Keratinocyte (primary cell): ENCODE measurements at regions not wholly inside any gene's neighbourhood (a gene's known extent, or its start where the extent isn't known, plus 50 kb on each side); places are given as distances from the start of the nearest gene placed in this dataset.

ENCODE experiments used
- DNase-seq: peaks from one replicate; pipeline ENCODE4 v3.0.0-alpha.2; 2011; ENCODE audit warnings: low read depth, missing footprints, low spot score
- FAIRE-seq: peaks from 2 replicates; lab custom pipeline; 2011; peaks lifted over from hg19 to GRCh38; lab: Jason Lieb, UNC
- H2AFZ ChIP-seq: 2 replicates; pipeline ENCODE4 v1.6.0; 2012; ENCODE audit warnings: low read length, control low read depth, inconsistent platforms; ENCODE audit not compliant: control insufficient read depth
- H3K27ac ChIP-seq: 2 replicates; pipeline ENCODE4 v1.5.1; 2011; ENCODE audit warnings: low read length; ENCODE audit not compliant: control insufficient read depth, insufficient read depth
- H3K27me3 ChIP-seq: 3 replicates; pipeline ENCODE4 v1.6.0; 2011; ENCODE audit warnings: low read length; ENCODE audit not compliant: control insufficient read depth, insufficient read depth; ENCODE audit errors: extremely low read depth
- H3K36me3 ChIP-seq, 2 experiments: 2 replicates in 1 of 2; 3 replicates in 1 of 2; pipeline ENCODE4 v1.5.1; 2011; ENCODE audit warnings: low read length in 2 of 2, mild to moderate bottlenecking in 1 of 2; ENCODE audit not compliant: control insufficient read depth in 2 of 2, insufficient read depth in 2 of 2; ENCODE audit errors: extremely low read depth in 1 of 2
- H3K4me1 ChIP-seq: 3 replicates; pipeline ENCODE4 v1.5.1; 2011; ENCODE audit warnings: low read length; ENCODE audit not compliant: control insufficient read depth, insufficient read depth; ENCODE audit errors: extremely low read depth
- H3K4me2 ChIP-seq: 3 replicates; pipeline ENCODE4 v1.6.0; 2011; ENCODE audit warnings: low read depth, low read length; ENCODE audit not compliant: control insufficient read depth, insufficient read depth; ENCODE audit errors: extremely low read depth
- H3K4me3 ChIP-seq, 3 experiments: fragments of 200-600 bp in 1 of 3; sonication (generic) in 1 of 3; 2 replicates in 2 of 3; 3 replicates in 1 of 3; pipeline ENCODE4 v1.5.1; 2011 to 2016; ENCODE audit warnings: low read length in 3 of 3, mild to moderate bottlenecking in 3 of 3, control low read depth in 2 of 3, inconsistent platforms in 1 of 3, low read depth in 1 of 3, mixed read lengths in 1 of 3, mixed run types in 1 of 3, moderate library complexity in 1 of 3; ENCODE audit not compliant: control insufficient read depth in 2 of 3, insufficient read depth in 2 of 3; ENCODE audit errors: extremely low read depth in 1 of 3
- H3K79me2 ChIP-seq: 2 replicates; pipeline ENCODE4 v1.6.0; 2012; ENCODE audit warnings: low read length; ENCODE audit not compliant: control insufficient read depth, insufficient read depth
- H3K9ac ChIP-seq: 3 replicates; pipeline ENCODE4 v1.6.0; 2011; ENCODE audit warnings: low read length; ENCODE audit not compliant: control insufficient read depth, insufficient read depth; ENCODE audit errors: extremely low read depth
- H3K9me1 ChIP-seq: 3 replicates; pipeline ENCODE4 v1.6.0; 2011; ENCODE audit warnings: low read length; ENCODE audit not compliant: control insufficient read depth, insufficient read depth; ENCODE audit errors: extremely low read depth
- H3K9me3 ChIP-seq: 2 replicates; pipeline ENCODE4 v1.5.1; 2012; ENCODE audit warnings: low read depth, low read length; ENCODE audit not compliant: control insufficient read depth
- H4K20me1 ChIP-seq: 3 replicates; pipeline ENCODE4 v1.6.0; 2011; ENCODE audit warnings: low read length; ENCODE audit not compliant: control insufficient read depth, insufficient read depth; ENCODE audit errors: extremely low read depth
- CTCF ChIP-seq, 3 experiments: IDR thresholded peaks in 1 of 3; conservative IDR thresholded peaks in 1 of 3; optimal IDR thresholded peaks in 1 of 3; 2 replicates in 2 of 3; 3 replicates in 1 of 3; pipeline versions ENCODE3 to v1.5.1; 2011; ENCODE audit warnings: low read length in 3 of 3, mild to moderate bottlenecking in 3 of 3, moderate library complexity in 2 of 3, control low read depth in 1 of 3, inconsistent platforms in 1 of 3; ENCODE audit not compliant: insufficient read depth in 2 of 3; ENCODE audit errors: extremely low read depth in 1 of 3
- EZH2 ChIP-seq: IDR thresholded peaks from one replicate; pipeline ENCODE4 v1.6.1; 2012; ENCODE audit warnings: inconsistent platforms, mild to moderate bottlenecking, low read length, moderate library complexity
- dilution Hi-C: fragments of 300-500 bp; cut with MboI; formaldehyde crosslinking; loops from one replicate; pipeline ENCODE4 v1.7.0; 2020; ENCODE audit warnings: low sequenced_read_pairs; ENCODE audit not compliant: extremely low pct_ligation_motif_present

- Histone ChIP-seq H3K9me3 (no peaks in the 10 kb centered on the region), H3K27me3 (no peaks in the 10 kb centered on the region), H3K79me2 (no peaks in the 10 kb centered on the region), H2AFZ (no peak overlapping the region), H3K9ac (no peak overlapping the region), H4K20me1 (no peaks in the 10 kb centered on the region), H3K4me2 (no peak overlapping the region), H3K36me3 (no peaks in the 10 kb centered on the region), H3K27ac (no peak overlapping the region), H3K4me3 (no peak overlapping the region), H3K4me1 (no peaks in the 10 kb centered on the region), H3K9me1 (no peaks in the 10 kb centered on the region)
- TF ChIP-seq CTCF (optimal IDR thresholded peaks at IDR 0.05 in 1 of 3, IDR thresholded peaks at IDR 0.05 in 1 of 3, conservative IDR thresholded peaks at IDR 0.05 in 1 of 3; ENCODE audit: extremely low read depth in 1 of 3, insufficient read depth in 2 of 3, low read length in 3 of 3) (no peak), EZH2 (no peak)
- FAIRE-seq (no peak), DNase-seq (no peak)
- dilution Hi-C loops, result no loop called here
Measured at GRCh38 chr14:84519836-84520235, 1010.1 kb upstream of the FLRT2 start.

GRCh38 chr14:84520711-84521338 is 1009.1 kb upstream of the FLRT2 start:
- no peak overlapping the region for H3K27ac ChIP-seq
- no peaks in the 10 kb centered on the region for H3K79me2 ChIP-seq
- no peaks in the 10 kb centered on the region for H3K4me1 ChIP-seq
- DNase-seq (no peak), FAIRE-seq (no peak)
- H4K20me1 ChIP-seq, result no peaks in the 10 kb centered on the region
- no peaks in the 10 kb centered on the region for H3K9me3 ChIP-seq
- H3K4me3 ChIP-seq, result no peak overlapping the region
- TF ChIP-seq EZH2 (no peak), CTCF (optimal IDR thresholded peaks at IDR 0.05 in 1 of 3, IDR thresholded peaks at IDR 0.05 in 1 of 3, conservative IDR thresholded peaks at IDR 0.05 in 1 of 3; ENCODE audit: extremely low read depth in 1 of 3, insufficient read depth in 2 of 3, low read length in 3 of 3) (no peak)
- no peak overlapping the region for H2AFZ ChIP-seq
- H3K9me1 ChIP-seq, result no peaks in the 10 kb centered on the region
- H3K36me3 ChIP-seq, result no peaks in the 10 kb centered on the region
- no peak overlapping the region for H3K4me2 ChIP-seq
- no peak overlapping the region for H3K9ac ChIP-seq
- H3K27me3 ChIP-seq, result no peaks in the 10 kb centered on the region
- dilution Hi-C loops, result no loop called here
